Endothelial cell of umbilical vein (primary cell): ENCODE measurements at regions not wholly inside any gene's neighbourhood (a gene's known extent, or its start where the extent isn't known, plus 50 kb on each side); places are given as distances from the start of the nearest gene placed in this dataset.

Experiments
- BruUV-seq: library from RNA; stranded (reverse); fragments of 400-500 nt; replicated peaks from 2 replicates; lab custom pipeline; 2021; lab: Mats Ljungman, UMichigan
- CTCF ChIA-PET: fragments of 300-600, 350-600 bp; sonication (Branson Sonifier 250); formaldehyde crosslinking; loops from one replicate; lab custom pipeline; 2021; ENCODE audit warnings: antibody characterized with exemption, inconsistent platforms; lab: Charles Lee
- POLR2A ChIA-PET: fragments of 300-600, 350-600 bp; sonication (Branson Sonifier 250); formaldehyde crosslinking; loops from one replicate; lab custom pipeline; 2021; ENCODE audit warnings: antibody characterized with exemption, inconsistent platforms; lab: Charles Lee
- DNase-seq: peaks from one replicate; pipeline ENCODE4 v3.0.0-alpha.2; 2011; ENCODE audit warnings: low read depth, low spot score
- FAIRE-seq: peaks from 2 replicates; lab custom pipeline; 2011; peaks lifted over from hg19 to GRCh38; lab: Jason Lieb, UNC
- H2AFZ ChIP-seq: 2 replicates; pipeline ENCODE4 v1.6.0; 2012; ENCODE audit warnings: low read depth, low read length, control low read depth, inconsistent platforms
- H3K27ac ChIP-seq: 2 replicates; pipeline ENCODE4 v1.5.1; 2011; ENCODE audit warnings: low read depth, mild to moderate bottlenecking, control low read depth, low read length, moderate library complexity; ENCODE audit not compliant: insufficient read depth
- H3K27me3 ChIP-seq, 2 experiments: 2 replicates each; pipeline versions ENCODE4 v1.6.0 to v1.6.1; 2011; ENCODE audit warnings: low read length in 2 of 2, mixed read lengths in 1 of 2; ENCODE audit not compliant: control insufficient read depth in 2 of 2, insufficient read depth in 2 of 2
- H3K36me3 ChIP-seq, 2 experiments: 2 replicates in 1 of 2; 3 replicates in 1 of 2; pipeline ENCODE4 v1.5.1; 2011; ENCODE audit warnings: low read length in 2 of 2, mild to moderate bottlenecking in 1 of 2, moderate library complexity in 1 of 2; ENCODE audit not compliant: control insufficient read depth in 2 of 2, insufficient read depth in 2 of 2; ENCODE audit errors: extremely low read depth in 1 of 2
- H3K4me1 ChIP-seq: 3 replicates; pipeline ENCODE4 v1.5.1; 2011; ENCODE audit warnings: mild to moderate bottlenecking, low read length; ENCODE audit not compliant: control insufficient read depth, insufficient read depth; ENCODE audit errors: extremely low read depth
- H3K4me2 ChIP-seq: 2 replicates; pipeline ENCODE4 v1.6.1; 2011; ENCODE audit warnings: low read length, control low read depth, mixed read lengths; ENCODE audit not compliant: insufficient read depth
- H3K4me3 ChIP-seq, 3 experiments: fragments of 200-600 bp in 1 of 3; sonication (generic), shearing (Covaris generic) in 1 of 3; replicated peaks in 1 of 3; 2 replicates each; pipeline ENCODE4 v1.5.1; 2011 to 2016; ENCODE audit warnings: control low read depth in 3 of 3, low read length in 3 of 3, mild to moderate bottlenecking in 2 of 3, inconsistent platforms in 1 of 3, low read depth in 1 of 3, moderate library complexity in 1 of 3; ENCODE audit not compliant: insufficient read depth in 1 of 3
- H3K79me2 ChIP-seq: 2 replicates; pipeline ENCODE4 v1.6.0; 2012; ENCODE audit warnings: low read length, inconsistent platforms; ENCODE audit not compliant: control insufficient read depth, insufficient read depth
- H3K9ac ChIP-seq: replicated peaks from 2 replicates; pipeline ENCODE3; 2011; ENCODE audit warnings: low read length, control low read depth; ENCODE audit not compliant: insufficient read depth; ENCODE audit errors: extremely low read depth
- H3K9me1 ChIP-seq: replicated peaks from 3 replicates; pipeline ENCODE4 v1.6.0; 2011; ENCODE audit warnings: mild to moderate bottlenecking, low read length; ENCODE audit not compliant: control insufficient read depth, insufficient read depth; ENCODE audit errors: extremely low read depth
- H3K9me3 ChIP-seq: replicated peaks from 2 replicates; pipeline ENCODE4 v1.5.1; 2012; ENCODE audit warnings: low read length, inconsistent platforms; ENCODE audit not compliant: control insufficient read depth, insufficient read depth
- H4K20me1 ChIP-seq: replicated peaks from 2 replicates; pipeline ENCODE3; 2011; ENCODE audit warnings: mild to moderate bottlenecking, low read length; ENCODE audit not compliant: control insufficient read depth, insufficient read depth; ENCODE audit errors: extremely low read depth
- CTCF ChIP-seq, 2 donors: IDR thresholded peaks; 1 replicate in 1 of 2; 2 replicates in 1 of 2; pipeline ENCODE4 v1.5.1; 2011; ENCODE audit warnings: low read length in 2 of 2, mild to moderate bottlenecking in 2 of 2, moderate library complexity in 2 of 2, control low read depth in 1 of 2, inconsistent platforms in 1 of 2, low read depth in 1 of 2; ENCODE audit not compliant: insufficient read depth in 1 of 2; ENCODE audit errors: extremely low read depth in 1 of 2
- EZH2 ChIP-seq: IDR thresholded peaks from 2 replicates; pipeline ENCODE4 v1.6.1; 2012; ENCODE audit warnings: borderline replicate concordance, low read depth, mild to moderate bottlenecking, moderate library complexity, low read length, inconsistent platforms; ENCODE audit not compliant: severe bottlenecking
- FOS ChIP-seq: IDR thresholded peaks from 2 replicates; pipeline ENCODE4 v1.6.1; 2011; ENCODE audit warnings: mild to moderate bottlenecking, low read length, moderate library complexity, borderline replicate concordance; ENCODE audit not compliant: insufficient read depth
- GATA2 ChIP-seq: IDR thresholded peaks from 2 replicates; pipeline ENCODE4 v1.7.0; 2011; ENCODE audit warnings: low read depth, mild to moderate bottlenecking, moderate library complexity, mixed read lengths, low read length; ENCODE audit not compliant: insufficient read length, insufficient read depth
- JUN ChIP-seq: IDR thresholded peaks from 2 replicates; pipeline ENCODE4 v1.6.1; 2011; ENCODE audit warnings: borderline replicate concordance, low read depth; ENCODE audit not compliant: insufficient read length, insufficient read depth
- MAX ChIP-seq: IDR thresholded peaks from 2 replicates; pipeline ENCODE4 v1.6.1; 2011; ENCODE audit not compliant: insufficient read depth, insufficient read length
- MYC ChIP-seq: IDR thresholded peaks from one replicate; pipeline ENCODE4 v1.6.1; 2011; ENCODE audit warnings: mild to moderate bottlenecking, low read depth, low read length
- POLR2A ChIP-seq: IDR thresholded peaks from 2 replicates; pipeline ENCODE4 v1.6.1; 2012; ENCODE audit warnings: low read depth, mild to moderate bottlenecking, control low read depth, low read length
- POLR2AphosphoS5 ChIP-seq: IDR thresholded peaks from 2 replicates; pipeline ENCODE4 v1.6.1; 2012; ENCODE audit warnings: low read depth, mild to moderate bottlenecking, control low read depth, low read length, moderate library complexity; ENCODE audit not compliant: insufficient read depth
- dilution Hi-C: fragments of 300-500 bp; cut with MboI; formaldehyde crosslinking; loops from one replicate; pipeline ENCODE4 v1.15.0; 2019; ENCODE audit warnings: low sequenced_read_pairs; ENCODE audit not compliant: extremely low pct_ligation_motif_present
- intact Hi-C: fragments of 100-400 bp; cut with micrococcal nuclease; formaldehyde crosslinking; loops from one replicate; pipeline ENCODE4 v1.10.0; 2022

- Histone ChIP-seq H3K36me3 (no peaks in the 10 kb centered on the region), H3K4me2 (no peak overlapping the region), H3K4me1 (no peaks in the 10 kb centered on the region), H3K9me3 (no peaks in the 10 kb centered on the region), H3K27me3 (peaks cover 3 to 7% of the 10 kb centered on the region in 2 experiments), H4K20me1 (no peaks in the 10 kb centered on the region), H2AFZ (no peak overlapping the region), H3K27ac (no peak overlapping the region), H3K9ac (no peak overlapping the region), H3K79me2 (no peaks in the 10 kb centered on the region), H3K4me3 (no peak overlapping the region), H3K9me1 (no peaks in the 10 kb centered on the region)
- dilution Hi-C loops (no loop called here), intact Hi-C loops (no loop called here)
- FAIRE-seq: no peak
- TF ChIP-seq EZH2 (no peak), POLR2A (no peak), MAX (no peak), JUN (no peak), CTCF (IDR thresholded peaks at IDR 0.05; ENCODE audit: extremely low read depth in 1 of 2, insufficient read depth in 1 of 2, low read depth in 1 of 2, low read length in 2 of 2) (no peak), POLR2AphosphoS5 (no peak), MYC (no peak), FOS (no peak), GATA2 (no peak)
- DNase-seq: no peak
- POLR2A ChIA-PET: no interaction called here
- CTCF ChIA-PET: no interaction called here
- no TSS peak for BruUV-seq
Measured at GRCh38 chr11:130715085-130715876, 201.0 kb downstream of the SNX19 start.
